ENCODE measurements at regions not wholly inside any gene's neighbourhood (a gene's known extent, or its start where the extent isn't known, plus 50 kb on each side); places are given as distances from the start of the nearest gene placed in this dataset.

- H3K4me3 ChIP-seq (replicated peaks; ENCODE audit: low read depth, low read length): no peak overlapping the region
- no peak for DNase-seq (ENCODE audit: extremely low read depth, insufficient read length)
- no peaks in the 10 kb centered on the region for H3K27me3 ChIP-seq (replicated peaks; ENCODE audit: control insufficient read depth, insufficient read depth, low read length)
- no peaks in the 10 kb centered on the region for H3K36me3 ChIP-seq (ENCODE audit: control insufficient read depth, insufficient read depth, low read length)
- TF ChIP-seq, protein P1, sequence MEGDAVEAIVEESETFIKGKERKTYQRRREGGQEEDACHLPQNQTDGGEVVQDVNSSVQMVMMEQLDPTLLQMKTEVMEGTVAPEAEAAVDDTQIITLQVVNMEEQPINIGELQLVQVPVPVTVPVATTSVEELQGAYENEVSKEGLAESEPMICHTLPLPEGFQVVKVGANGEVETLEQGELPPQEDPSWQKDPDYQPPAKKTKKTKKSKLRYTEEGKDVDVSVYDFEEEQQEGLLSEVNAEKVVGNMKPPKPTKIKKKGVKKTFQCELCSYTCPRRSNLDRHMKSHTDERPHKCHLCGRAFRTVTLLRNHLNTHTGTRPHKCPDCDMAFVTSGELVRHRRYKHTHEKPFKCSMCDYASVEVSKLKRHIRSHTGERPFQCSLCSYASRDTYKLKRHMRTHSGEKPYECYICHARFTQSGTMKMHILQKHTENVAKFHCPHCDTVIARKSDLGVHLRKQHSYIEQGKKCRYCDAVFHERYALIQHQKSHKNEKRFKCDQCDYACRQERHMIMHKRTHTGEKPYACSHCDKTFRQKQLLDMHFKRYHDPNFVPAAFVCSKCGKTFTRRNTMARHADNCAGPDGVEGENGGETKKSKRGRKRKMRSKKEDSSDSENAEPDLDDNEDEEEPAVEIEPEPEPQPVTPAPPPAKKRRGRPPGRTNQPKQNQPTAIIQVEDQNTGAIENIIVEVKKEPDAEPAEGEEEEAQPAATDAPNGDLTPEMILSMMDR (IDR thresholded peaks at IDR 0.05; ENCODE audit: insufficient read depth, low read length, poor library complexity, severe bottlenecking): no peak
These were observed 930.6 kb upstream of the EPHA6 start for GRCh38 chr3:95883801-95884200.

DNA sequence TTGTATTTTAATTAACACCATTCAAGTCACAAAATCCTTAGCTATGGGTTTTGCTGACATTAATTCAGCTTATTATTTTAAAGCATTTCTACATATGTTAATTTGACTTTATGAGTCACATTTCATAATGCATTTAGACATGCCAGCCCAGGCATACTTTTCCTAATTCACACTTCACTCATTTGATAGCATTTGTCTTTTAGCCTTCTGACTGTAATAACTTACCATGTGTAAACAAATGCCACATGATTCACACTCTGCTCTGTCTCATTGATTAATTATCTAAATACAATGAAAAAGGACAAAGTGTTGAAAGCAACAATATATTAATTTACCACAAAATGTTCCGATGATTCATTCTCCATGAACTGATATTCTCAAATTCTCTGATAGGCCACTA lies 927.8 kb upstream of the EPHA6 start:
- H3K27me3 ChIP-seq (replicated peaks; ENCODE audit: control insufficient read depth, insufficient read depth, low read length): no peaks in the 10 kb centered on the region
- TF ChIP-seq, protein P1 (IDR thresholded peaks at IDR 0.05; ENCODE audit: insufficient read depth, low read length, poor library complexity, severe bottlenecking): no peak
- no peak for DNase-seq (ENCODE audit: extremely low read depth, insufficient read length)
- H3K36me3 ChIP-seq (ENCODE audit: control insufficient read depth, insufficient read depth, low read length): no peaks in the 10 kb centered on the region
- H3K4me3 ChIP-seq (replicated peaks; ENCODE audit: low read depth, low read length): no peak overlapping the region

- no peak for DNase-seq (ENCODE audit: extremely low read depth, insufficient read length)
- no peaks in the 10 kb centered on the region for H3K36me3 ChIP-seq (ENCODE audit: control insufficient read depth, insufficient read depth, low read length)
- no peak overlapping the region for H3K4me3 ChIP-seq (replicated peaks; ENCODE audit: low read depth, low read length)
- TF ChIP-seq, protein P1 (IDR thresholded peaks at IDR 0.05; ENCODE audit: insufficient read depth, low read length, poor library complexity, severe bottlenecking): no peak
- no peaks in the 10 kb centered on the region for H3K27me3 ChIP-seq (replicated peaks; ENCODE audit: control insufficient read depth, insufficient read depth, low read length)
These were observed 927.3 kb upstream of the EPHA6 start for GRCh38 chr3:95887114-95887513.

DNA sequence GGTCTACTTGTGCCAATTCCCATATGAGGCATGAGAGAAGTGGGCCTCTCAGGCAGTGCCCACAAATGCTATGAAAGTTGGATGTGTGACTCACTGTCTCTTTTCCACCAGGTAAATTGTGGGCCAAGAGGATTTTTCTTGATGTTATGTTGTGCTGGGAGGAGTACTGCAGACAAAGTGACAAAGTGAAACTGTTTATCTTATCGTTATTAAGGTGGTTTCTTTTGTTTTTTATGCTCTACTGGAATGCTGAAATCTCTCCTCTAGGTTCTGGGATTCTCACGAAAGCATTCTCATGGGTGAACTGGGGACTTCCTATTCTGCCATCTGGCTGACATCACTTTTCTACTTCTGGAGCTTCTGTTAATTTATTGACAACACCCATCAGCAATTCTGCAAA lies 919.6 kb upstream of the EPHA6 start:
- no peaks in the 10 kb centered on the region for H3K27me3 ChIP-seq (replicated peaks; ENCODE audit: control insufficient read depth, insufficient read depth, low read length)
- H3K4me3 ChIP-seq (replicated peaks; ENCODE audit: low read depth, low read length): no peak overlapping the region
- no peaks in the 10 kb centered on the region for H3K36me3 ChIP-seq (ENCODE audit: control insufficient read depth, insufficient read depth, low read length)
- TF ChIP-seq, protein P1 (IDR thresholded peaks at IDR 0.05; ENCODE audit: insufficient read depth, low read length, poor library complexity, severe bottlenecking): no peak
- no peak for DNase-seq (ENCODE audit: extremely low read depth, insufficient read length)

- no peak overlapping the region for H3K4me3 ChIP-seq (replicated peaks; ENCODE audit: low read depth, low read length)
- no peaks in the 10 kb centered on the region for H3K36me3 ChIP-seq (ENCODE audit: control insufficient read depth, insufficient read depth, low read length)
- no peaks in the 10 kb centered on the region for H3K27me3 ChIP-seq (replicated peaks; ENCODE audit: control insufficient read depth, insufficient read depth, low read length)
- no peak for DNase-seq (ENCODE audit: extremely low read depth, insufficient read length)
- TF ChIP-seq, protein P1 (IDR thresholded peaks at IDR 0.05; ENCODE audit: insufficient read depth, low read length, poor library complexity, severe bottlenecking): no peak
These were observed 914.9 kb upstream of the EPHA6 start for GRCh38 chr3:95899494-95899893.

DNA sequence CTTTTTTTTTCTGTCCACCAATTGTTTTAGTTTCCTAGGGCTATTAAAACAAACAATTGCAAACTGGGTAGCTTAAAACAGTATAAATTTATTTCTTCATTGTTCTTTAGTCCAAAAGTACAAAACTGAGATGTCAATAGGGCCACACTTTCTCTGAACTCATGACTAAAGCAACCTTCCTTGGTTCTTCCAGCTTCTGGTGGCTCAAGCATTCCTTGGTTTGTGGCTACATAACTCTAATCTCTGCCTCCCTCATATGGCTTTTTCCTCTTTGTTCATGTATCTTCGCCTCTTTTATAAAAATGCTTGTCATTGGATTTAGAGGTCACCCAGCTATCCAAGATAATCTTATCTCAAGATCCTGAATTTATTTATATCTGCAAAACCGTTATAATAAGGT lies 914.5 kb upstream of the EPHA6 start:
- DNase-seq (ENCODE audit: extremely low read depth, insufficient read length): no peak
- Histone ChIP-seq H3K36me3 (ENCODE audit: control insufficient read depth, insufficient read depth, low read length) (no peaks in the 10 kb centered on the region), H3K27me3 (replicated peaks; ENCODE audit: control insufficient read depth, insufficient read depth, low read length) (no peaks in the 10 kb centered on the region), H3K4me3 (replicated peaks; ENCODE audit: low read depth, low read length) (no peak overlapping the region)
- TF ChIP-seq, protein P1 (IDR thresholded peaks at IDR 0.05; ENCODE audit: insufficient read depth, low read length, poor library complexity, severe bottlenecking): no peak
